ENCODE measurements at regions not wholly inside any gene's neighbourhood (a gene's known extent, or its start where the extent isn't known, plus 50 kb on each side); places are given as distances from the start of the nearest gene placed in this dataset.
"Not testable (repeated sequence)": the region's sequence is repeated elsewhere in the genome, so short reads cannot be mapped to it uniquely, and the experiment has no call there.

DNA sequence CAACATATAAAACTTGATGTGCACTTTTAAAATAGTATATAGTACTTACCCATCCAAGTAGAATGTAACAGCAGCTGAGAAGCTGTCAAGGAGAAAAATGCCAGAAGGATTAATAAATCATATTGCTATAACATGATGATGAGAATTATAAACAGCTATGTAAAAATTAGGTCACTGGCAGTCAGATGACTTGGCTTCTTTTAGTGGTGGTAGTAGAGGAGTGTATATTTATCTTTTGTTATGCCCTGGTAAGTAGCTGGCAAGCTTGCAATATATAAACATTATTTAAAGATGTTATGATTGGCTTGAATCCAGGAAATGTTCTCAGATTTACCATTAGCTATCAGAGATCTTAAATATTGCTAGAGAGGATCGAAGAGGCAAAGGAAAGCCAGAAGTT, 471.0 kb upstream of the MGAT4C start:
- peak in 1 of 2 experiments; percentile 59 for DNase-seq

DNA sequence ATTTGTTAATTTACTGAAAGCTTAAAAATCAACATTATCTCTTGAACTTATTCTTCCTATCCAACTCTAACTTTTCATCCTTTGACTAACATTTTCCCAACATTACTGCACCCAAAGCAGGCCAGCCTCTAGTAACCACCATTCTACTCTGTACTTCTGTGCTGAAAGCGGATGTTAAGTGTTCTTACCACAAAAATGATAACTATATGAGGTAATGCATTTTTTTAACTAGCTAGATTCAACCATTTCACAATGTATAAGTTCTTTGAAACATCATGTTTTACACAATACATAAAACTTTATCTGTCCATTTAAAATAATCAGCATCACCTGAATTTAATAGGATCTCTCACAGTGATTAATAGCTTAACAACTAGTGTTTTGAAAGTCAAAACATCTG, 468.5 kb upstream of the MGAT4C start:
- DNase-seq: no peak

DNA sequence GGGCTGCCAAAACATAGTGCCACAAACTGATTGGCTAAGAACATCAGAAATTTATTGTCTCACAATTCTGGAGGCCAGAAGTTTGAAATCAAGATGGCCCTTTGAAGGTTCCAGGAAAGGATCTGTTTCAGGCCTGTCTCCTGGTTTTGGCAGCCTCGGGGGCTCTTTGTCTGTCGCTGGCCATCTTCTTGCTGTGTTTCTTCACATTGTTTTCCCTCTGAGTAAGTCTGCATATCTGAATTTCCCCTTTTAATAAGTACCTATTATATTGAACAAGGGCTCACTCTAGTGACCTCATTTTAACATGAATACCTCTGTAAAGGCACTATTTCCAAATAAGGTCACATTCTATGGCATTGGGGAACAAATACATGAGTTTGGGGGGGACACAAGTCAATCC, 467.1 kb upstream of the MGAT4C start:
- no peak for DNase-seq

DNA sequence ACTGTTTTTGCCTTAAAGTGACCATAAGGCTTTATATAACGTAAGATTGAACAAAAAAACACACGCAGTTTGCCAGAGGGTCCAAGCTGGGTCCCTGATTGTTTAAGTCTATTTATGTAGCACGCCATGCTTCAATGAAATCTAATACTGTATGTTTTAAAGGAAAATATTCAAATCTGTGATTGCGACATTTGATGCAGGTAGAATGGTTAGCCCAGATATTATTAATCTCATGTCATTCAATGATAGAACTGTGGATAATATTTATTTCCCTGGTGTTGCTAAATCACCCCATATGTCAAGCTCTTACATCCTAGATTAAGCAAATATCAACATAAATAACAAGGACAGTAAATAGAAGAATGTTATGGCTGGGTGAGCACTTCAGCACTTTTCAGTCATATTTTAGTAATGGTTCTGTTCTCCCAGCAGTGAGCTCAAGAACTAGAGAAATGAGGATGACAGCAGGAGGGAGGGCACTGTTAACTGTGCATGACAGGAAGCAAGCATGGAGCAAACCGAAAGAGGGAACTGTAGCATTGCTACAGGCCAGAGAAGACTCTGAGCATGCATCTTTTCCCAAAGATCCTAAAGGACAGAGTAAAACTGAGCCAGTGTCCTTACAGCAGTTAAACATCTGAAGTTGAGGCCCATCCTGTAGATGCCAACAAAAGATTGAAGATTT, 465.7 kb upstream of the MGAT4C start:
- DNase-seq: no peak

DNA sequence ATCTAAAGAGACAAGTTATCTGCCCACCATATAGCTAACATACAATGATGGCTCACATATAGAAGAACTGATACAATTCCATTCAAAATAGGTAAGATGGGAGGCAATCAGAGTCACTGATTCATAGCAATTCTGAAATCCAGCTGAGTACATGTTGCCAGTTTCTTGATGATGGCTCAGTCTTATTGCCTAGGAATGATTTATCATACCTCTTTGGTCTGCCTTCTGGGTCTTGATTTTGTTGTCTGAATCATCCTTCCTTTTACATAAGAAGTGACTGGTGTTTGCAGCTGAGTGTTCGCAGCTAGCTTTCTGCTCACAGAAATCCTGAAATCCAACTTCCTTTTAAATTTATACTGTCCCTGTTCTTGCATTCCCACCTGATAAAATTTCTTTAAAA, 463.2 kb upstream of the MGAT4C start:
- DNase-seq: no peak

DNA sequence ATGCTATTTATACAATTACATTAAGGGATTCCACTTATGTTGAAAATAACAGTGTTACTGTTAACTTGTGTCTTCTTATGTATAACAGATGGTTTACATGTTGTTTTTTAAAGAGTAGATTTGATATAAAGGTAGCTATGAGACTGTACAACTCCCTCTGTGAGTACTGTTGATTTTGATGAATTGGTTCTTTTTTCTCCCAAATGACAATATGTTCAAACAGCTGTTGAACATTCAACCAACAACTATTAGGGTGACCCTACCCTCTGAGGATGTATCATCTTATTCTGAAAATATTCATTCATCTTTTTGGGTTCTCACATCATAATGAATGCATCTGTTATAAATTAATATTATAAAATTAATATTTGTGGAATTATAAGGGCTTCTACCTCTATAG, 456.9 kb upstream of the MGAT4C start:
- DNase-seq: no peak

DNA sequence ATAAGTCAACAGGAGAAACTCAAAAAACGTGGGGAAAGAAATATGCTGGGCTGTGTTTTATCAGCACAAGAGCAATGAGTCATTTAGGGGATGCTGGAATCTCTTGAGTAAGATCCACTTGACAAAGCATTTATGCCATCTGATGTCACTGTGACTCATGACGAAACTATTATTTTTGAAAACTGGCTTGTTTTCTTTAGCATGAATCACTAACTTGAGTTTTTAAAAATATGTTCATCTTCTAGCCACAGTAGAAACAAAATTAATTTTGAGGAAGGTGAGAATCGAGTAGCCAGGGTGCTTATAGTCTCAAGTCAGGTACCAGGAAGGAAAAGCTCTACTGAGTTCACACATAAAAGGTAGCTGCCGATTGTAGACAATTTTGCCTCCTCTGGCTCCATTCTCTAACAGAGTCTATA, 456.2 kb upstream of the MGAT4C start:
- no peak for DNase-seq

DNA sequence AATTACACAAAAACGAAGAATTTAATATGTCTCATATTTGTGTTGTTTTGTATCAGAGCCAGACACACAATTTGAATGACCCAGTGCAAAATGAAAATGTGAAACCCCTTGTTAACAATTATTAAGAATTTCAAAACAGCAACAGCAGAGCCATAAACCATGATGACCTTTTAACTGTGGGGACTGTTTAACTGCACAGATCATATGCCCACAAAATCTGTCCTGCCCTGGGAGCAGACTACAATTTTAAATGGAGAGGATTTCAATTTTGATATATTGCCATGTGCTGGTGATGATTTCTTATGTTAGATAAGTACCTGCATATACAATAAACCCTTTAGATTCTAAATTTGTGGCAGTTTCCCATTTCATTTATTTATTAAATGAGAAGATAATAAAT, 455.5 kb upstream of the MGAT4C start:
- no peak for DNase-seq

DNA sequence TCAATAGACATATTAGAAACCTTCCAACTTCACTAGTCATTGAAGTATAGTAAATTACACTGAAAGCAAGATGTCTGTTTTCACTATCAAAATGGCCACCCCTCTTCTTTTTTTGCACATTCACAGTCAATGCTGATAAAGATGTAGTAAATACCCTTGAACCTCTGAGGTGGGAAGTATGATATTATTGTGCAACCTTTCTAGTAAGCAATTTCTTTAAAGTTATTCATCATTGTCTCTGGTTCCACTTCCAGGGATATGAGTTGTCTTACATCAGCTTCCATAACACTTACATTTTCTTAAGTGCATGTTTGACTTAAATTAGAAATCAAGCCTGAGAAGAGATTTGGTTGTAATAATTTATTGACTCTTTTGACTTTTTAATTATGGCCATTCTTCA, 453.9 kb upstream of the MGAT4C start:
- DNase-seq: no peak

DNA sequence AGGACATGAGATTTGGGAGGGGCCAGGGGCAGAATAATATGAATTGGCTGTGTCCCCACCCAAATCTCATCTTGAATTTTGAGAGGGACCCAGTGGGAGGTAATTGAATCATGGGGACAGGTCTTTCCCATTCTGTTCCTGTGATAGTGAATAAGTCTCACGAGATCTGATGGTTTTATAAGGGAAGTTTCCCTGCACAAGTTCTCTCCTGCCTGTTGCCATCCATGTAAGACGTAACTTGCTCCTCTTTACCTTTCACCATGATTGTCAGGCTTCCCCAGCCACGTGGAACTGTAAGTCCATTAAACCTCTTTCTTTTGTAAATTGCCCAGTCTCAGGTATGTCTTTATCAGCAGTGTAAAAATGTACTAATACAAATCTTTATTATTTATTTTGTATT, 452.8 kb upstream of the MGAT4C start:
- DNase-seq: not testable (repeated sequence)

DNA sequence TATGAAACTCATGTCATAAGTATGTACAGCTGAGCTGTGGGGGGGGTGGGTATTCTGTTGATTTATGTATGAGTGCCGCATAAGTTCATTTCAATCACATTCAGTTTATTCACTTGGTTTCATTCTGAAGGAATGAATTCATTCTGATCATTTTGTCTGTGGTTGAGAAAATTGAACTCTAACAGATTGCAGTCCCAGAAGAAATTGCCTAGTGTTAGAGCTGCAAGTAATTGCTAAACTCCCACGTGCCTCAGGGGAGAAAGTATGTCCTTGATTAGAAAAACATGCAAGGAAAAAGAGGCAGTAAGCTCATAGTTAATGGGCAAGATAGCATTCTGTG, 442.4 kb upstream of the MGAT4C start:
- no peak for DNase-seq

DNA sequence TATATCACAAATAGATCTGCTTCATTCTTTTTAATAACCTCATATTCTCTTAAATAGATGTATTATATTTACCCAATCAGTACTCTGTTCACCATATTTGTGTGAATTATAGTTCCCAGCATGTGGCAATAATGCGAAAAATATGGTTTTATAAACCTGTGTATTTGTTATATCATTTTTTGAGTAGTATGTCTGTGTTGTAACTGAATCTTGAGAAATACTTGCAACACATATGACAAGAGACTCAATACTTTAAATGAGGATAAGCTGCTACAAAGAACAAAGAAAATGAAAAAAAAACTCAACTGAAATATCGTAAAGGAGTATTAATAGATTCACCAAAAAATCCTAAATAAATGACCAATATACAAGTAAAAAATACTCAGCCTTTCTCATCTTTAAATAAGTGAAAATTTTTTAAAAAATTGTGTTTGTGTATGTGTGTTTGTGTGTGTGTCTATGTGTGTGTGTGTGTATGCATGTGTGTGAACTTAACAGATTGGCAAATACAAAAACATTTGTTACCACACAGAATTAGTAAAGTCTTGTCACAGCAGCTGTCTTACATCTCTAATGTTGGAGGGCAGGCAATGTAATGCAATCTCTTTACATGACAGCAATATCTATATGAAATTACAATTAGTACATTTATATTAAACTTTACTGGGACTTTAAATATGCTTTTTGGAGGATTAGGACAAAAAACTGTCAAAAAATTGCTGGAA, 441.9 kb upstream of the MGAT4C start:
- no peak for DNase-seq

DNA sequence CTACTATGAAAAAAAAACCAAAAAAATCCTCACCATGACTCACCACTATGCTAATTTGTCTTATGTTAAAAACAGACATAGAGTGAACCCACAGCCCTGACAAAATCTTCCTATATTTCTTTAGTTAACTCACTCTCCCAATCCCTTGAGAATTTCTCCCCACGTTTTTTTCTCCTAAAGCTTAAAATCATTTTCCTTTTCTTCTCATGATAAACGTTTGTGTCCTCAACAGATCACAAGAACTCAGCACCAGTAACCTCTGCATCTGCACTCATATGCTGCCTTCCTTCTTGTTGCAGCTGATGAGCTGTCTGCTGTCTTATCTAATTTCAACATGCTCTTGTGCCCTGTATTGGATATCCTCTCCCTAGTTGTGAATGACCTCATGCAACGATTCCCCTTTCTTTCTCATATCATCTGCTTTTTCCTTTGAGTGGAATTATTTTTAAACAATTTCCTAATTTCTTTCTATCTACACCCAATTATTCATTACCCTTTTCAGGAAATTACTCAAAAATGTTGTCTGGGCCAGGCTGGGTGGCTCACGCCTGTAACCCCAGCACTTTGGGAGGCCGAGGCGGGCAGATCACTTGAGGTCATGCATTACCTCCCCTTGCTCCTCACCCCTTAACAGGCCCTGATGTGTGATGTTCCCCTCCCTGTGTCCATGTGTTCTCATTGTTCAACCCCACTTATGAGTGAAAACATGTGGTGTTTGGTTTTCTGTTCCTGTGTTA, 427.5 kb upstream of the MGAT4C start:
- no peak for DNase-seq

DNA sequence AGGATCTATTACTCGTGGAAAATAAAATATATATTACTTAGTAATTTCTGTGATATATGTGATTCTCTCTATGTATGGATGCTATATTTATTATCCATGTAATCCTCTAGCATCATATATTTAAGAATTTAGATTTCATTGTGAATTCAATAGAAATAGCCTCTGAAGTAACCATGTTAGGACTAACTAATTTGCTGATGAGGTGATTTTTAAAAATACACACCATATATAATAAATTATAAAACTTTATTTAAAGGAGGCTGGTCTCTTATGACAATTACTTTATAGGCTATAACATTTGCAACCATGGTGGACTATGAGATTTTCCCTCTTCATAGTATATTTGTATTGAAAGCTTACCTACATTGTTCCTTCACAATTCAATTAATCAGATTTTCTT, 424.9 kb upstream of the MGAT4C start:
- no peak for DNase-seq

DNA sequence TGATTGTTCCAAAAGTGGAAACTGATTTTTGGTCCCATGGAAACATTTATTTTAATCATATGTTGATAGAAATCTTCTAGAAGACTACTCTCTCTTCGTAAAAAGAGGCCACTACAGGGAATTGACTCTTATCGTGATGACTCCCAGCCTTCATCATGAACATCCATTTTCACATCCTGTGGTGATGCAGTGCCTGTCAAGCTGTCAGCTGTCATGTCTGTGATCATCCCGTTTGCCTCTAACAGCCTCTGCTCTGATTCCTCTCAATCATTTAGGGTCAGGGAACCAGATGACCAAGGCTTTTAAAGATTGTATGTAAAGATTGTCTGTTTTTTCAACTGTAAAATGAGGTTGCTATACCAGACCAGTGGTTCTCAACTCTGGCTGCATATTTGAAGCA, 419.0 kb upstream of the MGAT4C start:
- no peak for DNase-seq

DNA sequence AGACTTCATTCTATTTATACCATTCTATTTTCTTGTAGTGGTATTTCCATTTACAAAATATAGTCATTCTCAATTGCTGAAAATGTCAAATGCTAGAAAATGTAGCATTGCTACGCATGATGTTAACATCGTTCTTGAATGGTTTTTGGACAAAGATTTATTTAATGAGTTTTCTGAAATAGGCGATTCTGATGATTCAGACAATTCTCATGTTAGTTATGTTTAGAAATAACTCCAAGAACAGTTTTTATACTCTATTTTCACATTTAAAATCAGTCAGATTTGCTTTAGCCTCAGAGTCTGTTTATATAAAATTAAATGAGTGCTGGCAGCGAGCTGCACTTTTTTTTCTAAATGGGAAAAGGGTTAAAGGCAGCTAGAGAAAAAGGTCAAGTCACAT, 414.8 kb upstream of the MGAT4C start:
- DNase-seq: no peak

DNA sequence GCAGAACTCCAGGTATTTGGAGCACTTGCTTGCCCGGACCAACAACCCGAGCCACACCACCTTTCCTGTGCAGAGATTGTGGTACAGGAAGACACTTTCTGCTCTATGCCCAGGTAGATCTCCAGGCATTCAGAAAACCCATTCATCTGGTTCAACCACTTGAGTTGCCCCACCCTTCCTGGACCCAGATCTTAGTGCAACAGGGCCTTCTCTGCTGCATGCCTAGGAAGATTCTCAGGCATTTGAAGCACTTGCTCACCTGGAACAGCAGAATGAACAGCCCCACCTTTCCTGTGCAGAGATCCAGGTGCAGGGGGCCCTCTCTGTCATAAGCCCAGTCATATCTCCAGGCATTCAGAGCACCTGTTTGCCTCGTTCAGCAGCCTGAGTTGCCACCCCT, 412.8 kb upstream of the MGAT4C start:
- no peak for DNase-seq

DNA sequence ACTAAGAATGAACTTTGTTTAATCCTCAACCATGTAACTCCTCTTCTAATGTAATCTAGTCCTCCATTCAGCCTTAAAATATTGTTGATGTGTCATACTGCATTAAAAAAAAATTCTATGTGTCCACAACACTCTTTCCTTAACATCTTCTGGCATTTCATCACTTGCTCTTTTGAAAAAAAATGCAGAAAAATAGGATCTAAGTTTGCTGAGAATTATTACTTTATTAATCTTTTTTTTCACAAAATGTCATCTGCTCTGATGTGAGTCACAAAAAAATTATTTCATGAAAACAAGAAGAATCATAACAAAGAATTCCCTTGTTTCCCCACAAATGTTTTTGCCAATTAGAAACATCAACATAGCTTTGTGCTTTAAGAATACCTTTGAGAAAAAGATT, 410.1 kb upstream of the MGAT4C start:
- DNase-seq: no peak

DNA sequence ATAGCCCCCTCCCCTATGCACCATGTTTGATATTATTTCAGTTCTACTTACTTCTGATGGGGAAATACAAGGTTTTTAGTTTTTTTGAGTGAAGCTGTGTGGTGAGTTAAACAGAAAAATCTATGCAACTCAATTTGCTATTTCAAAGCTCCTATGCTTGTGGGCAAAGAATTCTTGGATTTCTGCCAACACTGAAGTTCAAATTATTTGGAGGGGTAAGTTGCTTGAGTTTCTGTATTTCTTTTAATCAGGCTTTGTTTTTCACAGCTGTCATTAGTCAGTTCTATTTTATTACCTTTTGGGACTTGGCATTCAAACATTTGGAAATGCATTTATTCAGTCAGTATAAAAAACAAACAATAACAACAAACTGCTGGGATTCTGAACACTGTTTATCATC, 407.5 kb upstream of the MGAT4C start:
- DNase-seq: no peak

DNA sequence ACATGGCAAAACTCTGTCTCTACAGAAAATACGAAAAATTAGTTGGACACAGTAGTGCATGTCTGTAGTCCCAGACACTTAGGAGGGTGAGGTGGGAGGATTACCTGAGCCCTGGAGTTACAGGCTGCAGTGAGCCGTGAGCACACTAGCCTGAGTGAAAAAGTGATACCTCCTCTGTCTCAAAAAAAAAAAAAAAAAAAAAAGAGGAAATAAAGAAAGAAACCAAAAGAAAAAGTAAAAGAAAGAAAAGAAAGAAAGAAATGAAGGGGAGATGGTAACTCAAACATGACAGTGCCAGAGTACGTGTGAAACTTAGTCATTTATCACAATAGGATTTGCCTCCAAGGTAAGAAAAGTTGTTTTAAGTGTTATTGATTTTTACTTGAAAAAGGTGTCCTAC, 407.0 kb upstream of the MGAT4C start:
- no peak for DNase-seq

DNA sequence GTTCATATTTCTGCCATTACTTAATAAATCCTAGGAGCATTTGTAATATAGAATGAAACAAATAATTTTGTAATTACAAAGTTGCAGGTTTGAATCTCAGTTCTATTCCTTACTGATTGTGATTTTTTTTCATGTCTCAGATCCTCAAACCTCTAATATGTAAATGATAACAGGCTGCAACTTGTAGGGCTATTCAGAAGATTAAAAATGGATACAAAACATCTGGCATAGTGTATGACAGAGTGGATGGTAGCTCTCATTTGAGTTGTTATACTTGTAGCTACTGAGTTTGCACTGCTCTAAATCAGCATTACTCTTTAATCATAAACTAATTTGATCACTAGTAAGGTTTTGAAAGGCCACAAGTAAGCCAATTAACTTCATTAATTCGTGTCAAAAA, 406.3 kb upstream of the MGAT4C start:
- DNase-seq: no peak

DNA sequence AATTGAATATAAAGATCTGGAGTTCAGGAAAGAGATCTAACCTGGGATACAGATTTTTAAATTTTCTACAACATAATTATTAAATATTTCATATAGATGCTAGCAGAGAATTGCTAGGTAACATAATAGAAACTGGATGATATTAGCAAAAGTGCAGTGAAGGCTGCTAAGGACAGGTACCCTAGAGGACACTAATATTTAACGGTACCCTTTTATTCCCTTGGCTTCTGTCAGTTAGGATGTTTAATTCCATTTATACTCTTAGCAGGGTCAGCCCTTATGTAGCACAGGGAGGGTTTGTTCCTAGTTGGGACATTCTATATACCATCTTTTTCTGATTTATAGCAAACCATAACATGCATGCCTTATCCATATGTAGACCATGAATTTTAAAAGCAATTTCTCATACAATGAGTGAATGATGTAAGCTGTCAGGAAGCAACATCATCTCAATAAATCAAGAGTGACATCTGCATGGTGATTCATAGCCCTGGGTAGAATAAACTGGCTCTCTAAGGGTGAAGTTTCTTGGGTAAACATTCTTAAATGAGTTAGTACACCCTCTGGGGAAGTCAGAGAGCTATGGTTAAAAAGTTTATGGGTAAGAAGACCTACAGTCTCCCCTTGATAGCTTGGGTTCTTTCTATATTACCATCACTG, 404.4 kb upstream of the MGAT4C start:
- DNase-seq: no peak

DNA sequence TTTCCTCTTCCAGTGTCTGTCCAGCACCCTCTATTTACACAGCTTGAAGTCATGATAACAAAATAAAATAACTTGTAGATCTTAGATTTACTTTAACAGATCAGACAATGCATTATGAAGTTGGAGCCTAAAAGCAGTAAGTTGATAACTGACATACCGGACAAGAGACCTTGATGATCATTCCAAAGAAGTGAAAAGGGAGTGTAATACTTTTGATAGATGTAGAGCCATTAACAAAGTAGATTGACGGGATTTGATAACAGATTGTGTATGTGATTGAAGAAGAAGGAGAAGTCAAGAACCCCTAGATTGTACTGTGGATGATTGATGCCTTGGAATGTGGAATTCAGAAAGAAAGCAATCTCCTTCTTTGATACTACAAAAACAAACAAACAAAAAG, 403.8 kb upstream of the MGAT4C start:
- no peak for DNase-seq

DNA sequence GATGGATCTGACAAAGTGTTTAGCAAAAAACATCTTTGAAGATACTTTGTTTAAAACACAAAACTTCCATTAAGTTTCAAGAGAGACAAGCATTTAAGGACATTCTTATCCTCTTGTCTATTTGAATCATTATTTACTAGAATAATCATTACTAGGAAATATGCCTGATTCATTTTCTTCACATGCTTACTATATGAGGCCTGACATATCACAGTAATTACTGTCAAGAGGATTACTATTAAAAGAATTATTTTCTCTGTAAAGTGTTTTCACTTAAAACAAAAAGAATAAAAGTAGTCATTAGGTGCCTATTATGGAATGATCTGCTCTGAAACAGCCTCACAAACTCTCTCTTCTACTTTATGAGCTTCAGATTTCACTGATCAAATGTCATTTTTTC, 402.1 kb upstream of the MGAT4C start:
- no peak for DNase-seq
